T-helper 2 cell treated with Interferon-gamma antibody and Interleukin-4, amounts not matched to agents 5 μg/mL and 100 μg/mL, for 36 hours (primary cell): ENCODE measurements at regions not wholly inside any gene's neighbourhood (a gene's known extent, or its start where the extent isn't known, plus 50 kb on each side); places are given as distances from the start of the nearest gene placed in this dataset.
"Not testable (repeated sequence)": the region's sequence is repeated elsewhere in the genome, so short reads cannot be mapped to it uniquely, and the experiment has no call there.

Experiments used
- DNase-seq: peaks from one replicate; pipeline ENCODE4 v3.0.0; 2021; ENCODE audit warnings: low spot score
- H3K27ac Mint-ChIP-seq: one replicate; pipeline ENCODE4 v1.8.0; 2021; ENCODE audit warnings: mild to moderate bottlenecking, mixed read lengths
- H3K27me3 Mint-ChIP-seq: one replicate; pipeline ENCODE4 v1.8.0; 2021; ENCODE audit warnings: low read depth, mixed read lengths
- H3K36me3 Mint-ChIP-seq: one replicate; pipeline ENCODE4 v1.8.0; 2021; ENCODE audit warnings: low read depth, mixed read lengths
- H3K4me1 Mint-ChIP-seq: one replicate; pipeline ENCODE4 v1.8.0; 2021; ENCODE audit warnings: low read depth, mixed read lengths
- H3K4me3 Mint-ChIP-seq: one replicate; pipeline ENCODE4 v1.8.0; 2022; ENCODE audit warnings: mild to moderate bottlenecking, moderate library complexity, mixed read lengths
- H3K9me3 Mint-ChIP-seq: one replicate; pipeline ENCODE4 v1.8.0; 2021; ENCODE audit warnings: mixed read lengths

GRCh38 chr15:30470601-30471365 is 56.7 kb upstream of the GOLGA8R start:
- H3K36me3 Mint-ChIP-seq, H3K4me1 Mint-ChIP-seq, H3K27me3 Mint-ChIP-seq, H3K4me3 Mint-ChIP-seq, H3K27ac Mint-ChIP-seq, H3K9me3 Mint-ChIP-seq: not testable (repeated sequence)
- DNase-seq: peak; percentile 79

- H3K27me3 Mint-ChIP-seq, H3K4me3 Mint-ChIP-seq, H3K27ac Mint-ChIP-seq, DNase-seq, H3K9me3 Mint-ChIP-seq, H3K36me3 Mint-ChIP-seq, H3K4me1 Mint-ChIP-seq: not testable (repeated sequence)
Observed at GRCh38 chr15:30471366-30471749, 57.3 kb upstream of the GOLGA8R start.

- not testable (repeated sequence) for H3K27me3 Mint-ChIP-seq, H3K36me3 Mint-ChIP-seq, H3K27ac Mint-ChIP-seq, H3K4me1 Mint-ChIP-seq, DNase-seq, H3K9me3 Mint-ChIP-seq, H3K4me3 Mint-ChIP-seq
Observed at GRCh38 chr15:30471817-30472551, 57.9 kb upstream of the GOLGA8R start.

GRCh38 chr15:30484887-30485286 is 67.0 kb upstream of the GOLGA8Q start:
- not testable (repeated sequence) for H3K27me3 Mint-ChIP-seq, H3K4me1 Mint-ChIP-seq, H3K36me3 Mint-ChIP-seq, H3K27ac Mint-ChIP-seq, DNase-seq, H3K9me3 Mint-ChIP-seq, H3K4me3 Mint-ChIP-seq

- not testable (repeated sequence) for DNase-seq, H3K9me3 Mint-ChIP-seq, H3K4me1 Mint-ChIP-seq, H3K4me3 Mint-ChIP-seq, H3K27ac Mint-ChIP-seq, H3K36me3 Mint-ChIP-seq, H3K27me3 Mint-ChIP-seq
Observed at GRCh38 chr15:30489237-30489636, 62.6 kb upstream of the GOLGA8Q start.

GRCh38 chr15:30490334-30490733 is 61.5 kb upstream of the GOLGA8Q start:
- H3K4me3 Mint-ChIP-seq, H3K27me3 Mint-ChIP-seq, H3K4me1 Mint-ChIP-seq, H3K36me3 Mint-ChIP-seq, H3K27ac Mint-ChIP-seq, H3K9me3 Mint-ChIP-seq, DNase-seq: not testable (repeated sequence)

- not testable (repeated sequence) for H3K9me3 Mint-ChIP-seq, H3K4me1 Mint-ChIP-seq, H3K4me3 Mint-ChIP-seq, H3K27ac Mint-ChIP-seq, H3K36me3 Mint-ChIP-seq, DNase-seq, H3K27me3 Mint-ChIP-seq
Observed at GRCh38 chr15:30493947-30494346, 57.9 kb upstream of the GOLGA8Q start.

- not testable (repeated sequence) for H3K4me3 Mint-ChIP-seq, DNase-seq, H3K36me3 Mint-ChIP-seq, H3K4me1 Mint-ChIP-seq, H3K27me3 Mint-ChIP-seq, H3K27ac Mint-ChIP-seq, H3K9me3 Mint-ChIP-seq
Observed at GRCh38 chr15:30497275-30497674, 54.6 kb upstream of the GOLGA8Q start.

- not testable (repeated sequence) for H3K27ac Mint-ChIP-seq, H3K4me1 Mint-ChIP-seq, H3K9me3 Mint-ChIP-seq, H3K36me3 Mint-ChIP-seq, DNase-seq, H3K4me3 Mint-ChIP-seq, H3K27me3 Mint-ChIP-seq
Observed at GRCh38 chr15:30499233-30499632, 52.6 kb upstream of the GOLGA8Q start.

- H3K9me3 Mint-ChIP-seq, DNase-seq, H3K36me3 Mint-ChIP-seq, H3K4me3 Mint-ChIP-seq, H3K4me1 Mint-ChIP-seq, H3K27me3 Mint-ChIP-seq, H3K27ac Mint-ChIP-seq: not testable (repeated sequence)
Observed at GRCh38 chr15:30500511-30500910, 51.3 kb upstream of the GOLGA8Q start.
